HEK293T (cell line): ENCODE measurements at regions not wholly inside any gene's neighbourhood (a gene's known extent, or its start where the extent isn't known, plus 50 kb on each side); places are given as distances from the start of the nearest gene placed in this dataset.
"Not testable (repeated sequence)": the region's sequence is repeated elsewhere in the genome, so short reads cannot be mapped to it uniquely, and the experiment has no call there.

Experiments used
- CTCF ChIA-PET: fragments of 350-600 bp; formaldehyde crosslinking; extraction: SDS; loops from one replicate; lab custom pipeline; 2021; ENCODE audit warnings: antibody characterized with exemption, inconsistent platforms; lab: Yijun Ruan, JAX
- POLR2A ChIA-PET: fragments of 350-600 bp; formaldehyde crosslinking; extraction: SDS; loops from one replicate; lab custom pipeline; 2020; ENCODE audit warnings: antibody characterized with exemption, inconsistent platforms; lab: Yijun Ruan, JAX
- DNase-seq: peaks from one replicate; pipeline ENCODE4 v3.0.0; 2012; ENCODE audit warnings: mixed read lengths; ENCODE audit errors: extremely low spot score
- ARNT ChIP-seq: fragments of 450-650 bp; IDR thresholded peaks from 2 replicates; pipeline ENCODE4 v1.6.1; 2017; ENCODE audit warnings: mild to moderate bottlenecking
- BHLHE40 ChIP-seq: fragments of 450-650 bp; IDR thresholded peaks from 2 replicates; pipeline ENCODE4 v1.6.1; 2016; ENCODE audit warnings: mild to moderate bottlenecking, moderate library complexity, borderline replicate concordance
- CTBP1 ChIP-seq: fragments of 450-650 bp; IDR thresholded peaks from 2 replicates; pipeline ENCODE4 v1.6.1; 2016; ENCODE audit warnings: borderline replicate concordance
- ELF4 ChIP-seq: fragments of 450-650 bp; IDR thresholded peaks from 2 replicates; pipeline ENCODE4 v1.6.1; 2017; ENCODE audit warnings: antibody characterized with exemption
- FOXA1 ChIP-seq: fragments of 450-650 bp; IDR thresholded peaks from 2 replicates; pipeline ENCODE4 v1.6.1; 2016; ENCODE audit warnings: mild to moderate bottlenecking
- FOXK2 ChIP-seq: fragments of 450-650 bp; IDR thresholded peaks from 2 replicates; pipeline ENCODE4 v1.6.1; 2016; ENCODE audit warnings: mild to moderate bottlenecking
- FOXM1 ChIP-seq: fragments of 450-650 bp; IDR thresholded peaks from 2 replicates; pipeline ENCODE4 v1.6.1; 2017; ENCODE audit warnings: mild to moderate bottlenecking, borderline replicate concordance
- HDGF ChIP-seq: fragments of 450-650 bp; IDR thresholded peaks from 2 replicates; pipeline ENCODE4 v1.6.1; 2017; ENCODE audit warnings: antibody characterized with exemption, borderline replicate concordance
- L3MBTL2 ChIP-seq: fragments of 450-650 bp; conservative IDR thresholded peaks from 2 replicates; pipeline ENCODE4 v1.6.1; 2016; ENCODE audit warnings: mild to moderate bottlenecking
- LEF1 ChIP-seq: fragments of 450-650 bp; IDR thresholded peaks from 2 replicates; pipeline ENCODE4 v1.6.1; 2017; ENCODE audit warnings: mild to moderate bottlenecking, borderline replicate concordance
- NFRKB ChIP-seq: fragments of 450-650 bp; IDR thresholded peaks from 2 replicates; pipeline ENCODE4 v1.6.1; 2016; ENCODE audit warnings: mild to moderate bottlenecking, moderate library complexity
- SP1 ChIP-seq: fragments of 450-650 bp; IDR thresholded peaks from 2 replicates; pipeline ENCODE4 v1.6.1; 2017
- SUZ12 ChIP-seq: fragments of 450-650 bp; IDR thresholded peaks from 2 replicates; pipeline ENCODE4 v1.6.1; 2016; ENCODE audit warnings: mild to moderate bottlenecking
- TARDBP ChIP-seq: fragments of 450-650 bp; IDR thresholded peaks from 2 replicates; pipeline ENCODE4 v1.6.1; 2016
- ZNF384 ChIP-seq: fragments of 450-650 bp; IDR thresholded peaks from 2 replicates; pipeline ENCODE4 v1.6.1; 2016
- TF ChIP-seq, protein P1 (sequence below): fragments of 450-650 bp; IDR thresholded peaks from 2 replicates; pipeline ENCODE4 v1.6.1; 2016

DNA sequence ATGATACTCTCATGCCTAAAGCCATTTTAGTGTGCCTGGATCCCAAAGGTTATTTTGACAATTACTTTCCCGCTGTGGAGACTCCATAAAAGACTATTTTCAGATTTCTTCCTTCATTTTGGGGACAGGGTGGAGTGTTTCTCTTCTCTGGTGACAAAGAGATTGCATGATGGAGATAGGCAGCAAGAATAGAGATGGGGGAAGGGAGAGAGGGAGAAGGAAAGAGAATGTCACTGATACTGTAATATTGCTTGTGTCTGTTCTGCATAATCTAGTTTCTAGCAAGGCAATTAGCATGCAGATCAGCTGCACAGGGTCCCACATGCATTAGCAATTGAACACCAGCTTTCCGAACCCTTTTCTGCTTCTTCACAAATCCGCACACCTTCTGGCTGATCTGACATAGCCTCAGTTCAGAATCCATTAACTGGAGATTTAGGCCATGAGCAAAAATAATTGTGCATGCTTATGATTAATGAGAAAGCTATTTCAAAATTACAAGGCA is 222.4 kb downstream of the OXSM start:
- TF ChIP-seq TARDBP: no peak
- no peak for TF ChIP-seq SP1
- no peak for TF ChIP-seq ARNT
- TF ChIP-seq CTBP1: no peak
- TF ChIP-seq ELF4: no peak
- no peak for TF ChIP-seq FOXK2
- TF ChIP-seq, protein P1, sequence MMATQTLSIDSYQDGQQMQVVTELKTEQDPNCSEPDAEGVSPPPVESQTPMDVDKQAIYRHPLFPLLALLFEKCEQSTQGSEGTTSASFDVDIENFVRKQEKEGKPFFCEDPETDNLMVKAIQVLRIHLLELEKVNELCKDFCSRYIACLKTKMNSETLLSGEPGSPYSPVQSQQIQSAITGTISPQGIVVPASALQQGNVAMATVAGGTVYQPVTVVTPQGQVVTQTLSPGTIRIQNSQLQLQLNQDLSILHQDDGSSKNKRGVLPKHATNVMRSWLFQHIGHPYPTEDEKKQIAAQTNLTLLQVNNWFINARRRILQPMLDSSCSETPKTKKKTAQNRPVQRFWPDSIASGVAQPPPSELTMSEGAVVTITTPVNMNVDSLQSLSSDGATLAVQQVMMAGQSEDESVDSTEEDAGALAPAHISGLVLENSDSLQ: no peak
- TF ChIP-seq FOXA1: no peak
- no peak for TF ChIP-seq BHLHE40
- no peak for TF ChIP-seq ZNF384
- TF ChIP-seq LEF1: no peak
- no peak for TF ChIP-seq NFRKB
- TF ChIP-seq HDGF: no peak
- TF ChIP-seq L3MBTL2: no peak
- ChIA-PET CTCF (no interaction called here), POLR2A (no interaction called here)
- DNase-seq: no peak

DNA sequence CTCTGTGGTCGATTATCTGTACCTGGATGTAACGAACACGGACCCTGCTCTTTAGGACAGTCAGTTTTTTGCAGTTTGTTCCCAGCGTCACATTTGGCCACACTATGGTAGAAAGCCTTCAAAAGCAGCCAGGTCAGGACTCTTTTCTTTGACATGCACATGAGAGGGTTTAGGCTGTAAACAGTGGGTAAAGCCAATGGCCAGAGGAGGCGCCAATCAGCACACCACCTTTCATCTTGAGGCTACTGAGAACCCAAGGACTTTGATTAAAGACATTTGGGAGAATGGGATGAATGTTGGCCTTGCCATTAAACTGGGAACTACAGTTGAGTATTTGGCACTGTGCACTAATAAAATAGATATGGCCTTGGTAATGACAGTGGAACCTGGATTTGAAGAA is 225.9 kb downstream of the OXSM start:
- POLR2A ChIA-PET: no interaction called here
- DNase-seq: peak; percentile 6
- no peak for TF ChIP-seq NFRKB
- CTCF ChIA-PET: no interaction called here

DNA sequence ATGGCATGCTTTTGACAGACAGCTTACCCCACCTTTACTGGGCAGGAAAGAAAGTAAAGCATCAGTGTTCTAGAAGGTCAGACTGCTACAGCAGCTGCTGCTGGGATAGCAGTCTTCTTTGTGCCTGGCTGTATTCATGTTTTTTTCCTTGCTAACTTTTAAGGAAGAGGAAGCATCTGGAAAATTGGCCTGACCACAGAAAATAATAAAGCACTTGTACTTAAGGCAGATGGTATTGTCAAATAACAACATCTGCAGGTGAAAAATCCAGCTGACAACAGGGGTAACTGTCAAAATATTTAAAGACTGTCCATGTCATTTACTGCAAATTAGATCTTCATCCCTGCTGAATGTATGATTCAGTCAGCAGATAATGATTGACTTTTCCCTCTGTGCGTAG is 229.0 kb downstream of the OXSM start:
- DNase-seq: no peak
- CTCF ChIA-PET: interaction anchor here (0.6 kb wide), 1 partner anchor 72 kb away, joined by 4 read pairs; no protein-coding TSS in a partner anchor
- POLR2A ChIA-PET: no interaction called here
- no peak for TF ChIP-seq CTBP1

DNA sequence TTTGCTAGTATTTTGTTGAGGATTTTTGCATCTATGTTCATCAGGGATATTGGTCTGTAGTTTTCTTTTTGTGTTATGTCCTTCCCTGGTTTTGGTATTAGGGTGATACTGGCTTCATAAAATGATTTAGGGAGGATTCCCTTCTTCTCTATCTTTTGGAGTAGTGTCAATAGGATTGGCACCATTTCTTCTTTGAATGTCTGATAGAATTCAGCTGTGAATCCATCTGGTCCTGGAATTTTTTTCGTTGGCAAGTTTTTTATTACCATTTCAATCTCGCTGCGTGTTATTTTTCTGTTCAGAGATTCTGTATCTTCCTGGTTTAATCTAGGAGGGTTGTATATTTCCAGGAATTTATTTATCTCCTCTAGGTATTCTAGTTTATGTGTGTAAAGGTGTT is 234.3 kb downstream of the OXSM start:
- DNase-seq, POLR2A ChIA-PET, CTCF ChIA-PET: not testable (repeated sequence)

DNA sequence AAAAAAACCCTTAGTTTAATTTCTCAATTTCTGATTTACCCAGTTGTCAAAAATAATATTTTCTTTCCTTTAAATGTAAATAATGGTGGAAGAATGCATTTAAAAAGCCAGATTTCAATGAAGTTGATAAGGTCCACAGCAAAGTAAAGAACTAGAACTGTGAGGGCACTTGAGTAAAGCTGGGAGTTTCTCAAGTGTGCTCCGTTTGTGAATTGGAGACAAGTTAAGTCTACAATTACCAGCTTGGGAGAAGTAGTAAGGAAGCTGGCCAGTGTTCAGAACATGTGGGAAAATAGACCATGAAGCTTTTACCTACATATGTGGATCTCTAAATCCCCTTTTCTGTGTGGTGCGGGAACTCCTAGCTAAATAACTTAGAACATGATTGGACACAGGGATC is 239.4 kb downstream of the OXSM start:
- ChIA-PET POLR2A (no interaction called here), CTCF (no interaction called here)
- no peak for TF ChIP-seq BHLHE40
- no peak for TF ChIP-seq CTBP1
- no peak for TF ChIP-seq FOXM1
- TF ChIP-seq, protein P1: no peak
- TF ChIP-seq L3MBTL2: no peak
- TF ChIP-seq FOXA1: no peak
- TF ChIP-seq NFRKB: no peak
- no peak for TF ChIP-seq ARNT
- no peak for TF ChIP-seq FOXK2
- TF ChIP-seq HDGF: no peak
- no peak for TF ChIP-seq ZNF384
- no peak for TF ChIP-seq TARDBP
- no peak for TF ChIP-seq LEF1
- no peak for TF ChIP-seq SP1
- TF ChIP-seq ELF4: no peak
- no peak for TF ChIP-seq SUZ12
- no peak for DNase-seq

DNA sequence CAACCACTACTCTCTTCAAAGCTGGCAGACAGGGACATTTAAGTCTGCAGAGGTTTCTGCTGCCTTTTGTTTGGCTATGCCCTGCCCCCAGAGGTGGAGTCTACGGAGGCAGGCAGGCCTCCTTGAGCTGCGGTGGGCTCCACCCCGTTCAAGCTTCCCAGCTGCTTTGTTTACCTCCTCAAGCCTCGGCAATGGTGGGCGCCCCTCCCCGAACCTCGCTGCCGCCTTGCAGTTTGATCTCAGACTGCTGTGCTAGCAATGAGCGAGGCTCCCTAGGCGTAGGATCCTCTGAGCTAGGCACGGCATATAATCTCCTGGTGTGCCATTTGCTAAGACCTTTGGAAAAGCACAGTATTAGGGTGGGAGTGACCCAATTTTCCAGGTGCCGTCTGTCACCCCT is 252.2 kb downstream of the OXSM start:
- POLR2A ChIA-PET, CTCF ChIA-PET, DNase-seq: not testable (repeated sequence)

DNA sequence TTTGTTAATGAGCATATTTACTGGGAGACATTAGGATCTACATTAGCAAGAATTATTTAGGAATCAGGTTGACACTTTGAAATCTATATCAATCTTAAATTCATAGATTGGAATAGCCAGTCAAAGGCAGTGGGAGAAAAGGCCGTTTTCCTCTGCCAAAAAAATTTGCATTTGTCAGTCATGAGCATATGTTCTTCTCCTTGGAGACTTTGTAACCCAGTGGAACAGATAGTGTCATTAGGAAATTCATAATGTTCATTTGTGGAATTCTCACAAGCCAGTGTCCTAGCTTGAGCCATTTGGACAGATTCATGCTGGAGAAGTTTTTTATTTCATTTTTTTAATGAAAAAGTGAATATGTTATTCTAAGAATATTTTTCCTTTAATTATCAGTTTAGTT is 260.1 kb downstream of the OXSM start:
- CTCF ChIA-PET: no interaction called here
- TF ChIP-seq FOXA1: no peak
- TF ChIP-seq ELF4: no peak
- no peak for TF ChIP-seq FOXK2
- TF ChIP-seq FOXM1: no peak
- TF ChIP-seq ARNT: no peak
- TF ChIP-seq BHLHE40: no peak
- TF ChIP-seq TARDBP: no peak
- TF ChIP-seq CTBP1: no peak
- no peak for TF ChIP-seq L3MBTL2
- no peak for TF ChIP-seq SUZ12
- TF ChIP-seq, protein P1: no peak
- no peak for DNase-seq
- POLR2A ChIA-PET: no interaction called here

DNA sequence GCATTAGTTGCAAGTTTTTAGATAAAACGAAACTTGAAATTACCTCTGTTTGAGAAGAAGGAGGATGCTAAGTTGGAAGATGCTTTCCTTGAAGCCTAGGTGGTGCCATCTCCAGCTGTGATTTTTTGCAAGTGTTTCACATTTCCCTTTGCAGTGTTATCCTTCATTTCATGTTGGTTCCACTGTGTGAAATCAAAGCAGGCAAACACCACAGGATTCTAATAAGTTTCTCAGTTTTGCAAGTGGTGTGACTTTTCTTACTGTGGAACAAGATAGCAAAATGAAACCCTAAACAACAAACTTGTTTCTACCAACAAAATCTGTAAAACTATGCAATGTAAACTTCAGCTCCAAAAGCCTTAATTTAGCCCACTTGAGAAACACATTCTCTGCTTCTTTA is 260.9 kb downstream of the OXSM start:
- no peak for TF ChIP-seq SUZ12
- TF ChIP-seq HDGF: no peak
- TF ChIP-seq, protein P1: no peak
- TF ChIP-seq ARNT: no peak
- no peak for TF ChIP-seq TARDBP
- TF ChIP-seq LEF1: no peak
- no peak for TF ChIP-seq BHLHE40
- no peak for TF ChIP-seq CTBP1
- POLR2A ChIA-PET: no interaction called here
- CTCF ChIA-PET: no interaction called here
- no peak for DNase-seq
